ENCODE measurements at regions not wholly inside any gene's neighbourhood (a gene's known extent, or its start where the extent isn't known, plus 50 kb on each side); places are given as distances from the start of the nearest gene placed in this dataset.

GRCh38 chr7:96833676-96834453 is 124.2 kb upstream of the SEM1 start:
- peak in 1 of 2 donors; percentile 18 for DNase-seq
- no peak for TF ChIP-seq EP300 (IDR thresholded peaks at IDR 0.05)
- H3K27ac ChIP-seq = no peak overlapping the region
- H3K4me1 ChIP-seq = peaks cover 0 to 5% (median 0%) of the 10 kb centered on the region in 4 donors
- intact Hi-C loops (cut with DNase I; ENCODE audit: low total_unique reads) = no loop called here
- H3K9me3 ChIP-seq = no peaks in the 10 kb centered on the region
- no peak overlapping the region for H3K4me3 ChIP-seq
- no peaks in the 10 kb centered on the region for H3K27me3 ChIP-seq
- WGBS, 5 donors = 42 to 48% (median 46%) methylated on average over 8 of the region's 8 CpGs
- H3K36me3 ChIP-seq = no peaks in the 10 kb centered on the region

DNA sequence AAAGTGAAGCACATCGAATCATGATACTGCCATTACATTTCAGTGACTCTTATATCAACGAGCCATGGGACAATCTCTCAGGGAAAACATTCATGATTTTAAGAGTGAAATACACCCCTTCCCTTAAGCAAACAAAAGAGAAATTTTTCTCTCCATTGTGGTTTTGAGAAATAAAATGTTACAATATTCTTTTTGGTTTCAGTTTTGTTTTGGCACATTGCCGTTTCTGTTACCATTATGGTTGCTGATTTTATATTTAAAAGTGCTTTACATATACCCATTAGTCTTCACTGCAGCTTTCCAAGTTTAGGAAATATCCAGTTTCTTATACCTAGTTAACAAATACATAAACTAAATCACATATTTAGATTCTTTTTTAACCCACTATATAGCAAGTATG is 126.8 kb upstream of the SEM1 start:
- H3K4me1 ChIP-seq = peaks cover 0 to 5% (median 0%) of the 10 kb centered on the region in 4 donors
- TF ChIP-seq EP300 (IDR thresholded peaks at IDR 0.05) = no peak
- no peak for TF ChIP-seq POLR2A (IDR thresholded peaks at IDR 0.05)
- no peak for TF ChIP-seq CTCF (IDR thresholded peaks at IDR 0.05)
- TF ChIP-seq POLR2AphosphoS5 (IDR thresholded peaks at IDR 0.05) = no peak
- H3K36me3 ChIP-seq = no peaks in the 10 kb centered on the region
- intact Hi-C loops (cut with DNase I; ENCODE audit: low total_unique reads) = no loop called here
- no peak overlapping the region for H3K4me3 ChIP-seq
- WGBS, 5 donors = 57 to 67% (median 63%) methylated on average over 3 of the region's 3 CpGs
- H3K27ac ChIP-seq = no peak overlapping the region
- no peak for DNase-seq
- H3K27me3 ChIP-seq = no peaks in the 10 kb centered on the region
- no peaks in the 10 kb centered on the region for H3K9me3 ChIP-seq

GRCh38 chr7:96837593-96837992 is 127.9 kb upstream of the SEM1 start:
- TF ChIP-seq POLR2A (IDR thresholded peaks at IDR 0.05) = no peak
- no peak for TF ChIP-seq POLR2AphosphoS5 (IDR thresholded peaks at IDR 0.05)
- TF ChIP-seq CTCF (IDR thresholded peaks at IDR 0.05) = no peak
- TF ChIP-seq EP300 (IDR thresholded peaks at IDR 0.05) = no peak
- Histone ChIP-seq H3K4me3 (no peak overlapping the region), H3K27ac (no peak overlapping the region), H3K27me3 (no peaks in the 10 kb centered on the region), H3K9me3 (no peaks in the 10 kb centered on the region), H3K4me1 (peaks cover 0 to 5% (median 0%) of the 10 kb centered on the region in 4 donors), H3K36me3 (no peaks in the 10 kb centered on the region)
- peak in 1 of 2 donors; percentile 22 for DNase-seq
- intact Hi-C loops (cut with DNase I; ENCODE audit: low total_unique reads) = no loop called here
- 46 to 65% (median 53%) methylated on average over 2 of the region's 2 CpGs for WGBS, 5 donors

DNA sequence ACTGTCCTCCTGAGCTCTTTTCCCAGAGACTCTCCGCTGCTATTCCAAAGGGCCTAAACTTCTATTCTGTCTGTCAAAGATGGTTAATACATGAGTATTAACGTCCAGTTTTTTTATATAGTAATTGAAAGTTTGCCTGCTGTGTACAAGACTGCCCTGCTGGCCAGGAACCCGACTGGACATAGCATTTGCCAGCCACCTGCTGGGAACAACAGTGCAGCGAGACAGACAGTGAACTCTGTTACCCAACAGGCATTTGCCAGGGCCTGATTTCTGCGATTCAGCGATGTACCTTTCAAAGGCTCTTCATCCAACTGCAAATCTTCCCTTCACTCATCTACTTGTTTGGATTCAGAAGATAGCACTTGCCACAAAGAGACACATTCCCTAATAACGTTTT is 128.8 kb upstream of the SEM1 start:
- H3K4me1 ChIP-seq = peaks cover 0 to 5% (median 0%) of the 10 kb centered on the region in 4 donors
- no peaks in the 10 kb centered on the region for H3K27me3 ChIP-seq
- H3K4me3 ChIP-seq = no peak overlapping the region
- intact Hi-C loops (cut with DNase I; ENCODE audit: low total_unique reads) = no loop called here
- H3K36me3 ChIP-seq = no peaks in the 10 kb centered on the region
- H3K27ac ChIP-seq = no peak overlapping the region
- H3K9me3 ChIP-seq = no peaks in the 10 kb centered on the region
- DNase-seq = no peak
- 61 to 73% (median 67%) methylated on average over 7 of the region's 7 CpGs for WGBS, 5 donors
- no peak for TF ChIP-seq POLR2AphosphoS5 (IDR thresholded peaks at IDR 0.05)
- no peak for TF ChIP-seq POLR2A (IDR thresholded peaks at IDR 0.05)
- TF ChIP-seq EP300 (IDR thresholded peaks at IDR 0.05) = no peak
- no peak for TF ChIP-seq CTCF (IDR thresholded peaks at IDR 0.05)

DNA sequence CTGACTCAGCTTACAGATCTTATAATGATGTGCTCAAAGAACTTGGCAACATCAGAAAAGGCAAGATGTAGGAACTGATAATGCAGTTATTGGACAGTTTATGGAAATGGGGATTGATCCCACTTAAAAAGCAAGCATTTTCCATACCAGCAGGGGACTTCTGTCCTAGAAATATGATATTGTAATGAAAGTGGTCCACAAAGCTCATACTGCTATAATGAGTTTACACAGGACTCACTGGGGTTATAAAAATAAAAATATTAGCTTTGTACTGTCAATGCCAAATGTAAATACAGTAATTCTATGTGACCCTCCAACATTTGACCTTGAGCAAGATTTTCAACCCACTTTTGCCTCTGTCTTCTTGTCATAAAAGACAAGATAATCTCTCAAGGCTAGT is 145.5 kb upstream of the SEM1 start:
- no peak for DNase-seq
- Histone ChIP-seq H3K27ac (no peak overlapping the region), H3K36me3 (no peaks in the 10 kb centered on the region), H3K27me3 (no peaks in the 10 kb centered on the region), H3K4me3 (no peak overlapping the region), H3K4me1 (no peaks in the 10 kb centered on the region), H3K9me3 (no peaks in the 10 kb centered on the region)
- intact Hi-C loops (cut with DNase I; ENCODE audit: low total_unique reads) = no loop called here
- TF ChIP-seq CTCF (IDR thresholded peaks at IDR 0.05) (no peak), POLR2A (IDR thresholded peaks at IDR 0.05) (no peak), EP300 (IDR thresholded peaks at IDR 0.05) (no peak), POLR2AphosphoS5 (IDR thresholded peaks at IDR 0.05) (no peak)

All from stomach (tissue), 8 donors.